ENCODE measurements at regions not wholly inside any gene's neighbourhood (a gene's known extent, or its start where the extent isn't known, plus 50 kb on each side); places are given as distances from the start of the nearest gene placed in this dataset.

- intact Hi-C loops (cut with DNase I), result no loop called here
- Histone ChIP-seq H3K4me3 (no peak overlapping the region), H3K36me3 (no peaks in the 10 kb centered on the region), H3K27me3 (no peaks in the 10 kb centered on the region), H3K9me3 (no peaks in the 10 kb centered on the region), H3K27ac (no peak overlapping the region), H3K4me1 (no peaks in the 10 kb centered on the region)
- TF ChIP-seq POLR2A (IDR thresholded peaks at IDR 0.05) (no peak), CTCF (IDR thresholded peaks at IDR 0.05) (no peak), POLR2AphosphoS5 (IDR thresholded peaks at IDR 0.05; ENCODE audit: insufficient read depth in 1 of 2, low read depth in 1 of 2) (no peak)
- no peak for DNase-seq (ENCODE audit: extremely low spot score in 2 of 2)
These were observed 195.6 kb upstream of the FLRT2 start for GRCh38 chr14:85334316-85334715.

- DNase-seq (ENCODE audit: extremely low spot score in 2 of 2), result no peak
- intact Hi-C loops (cut with DNase I), result no loop called here
These were observed 193.7 kb upstream of the FLRT2 start for GRCh38 chr14:85336257-85336656.

GRCh38 chr14:85336817-85337216 lies 193.1 kb upstream of the FLRT2 start:
- Histone ChIP-seq H3K27ac (no peak overlapping the region), H3K9me3 (no peaks in the 10 kb centered on the region), H3K27me3 (no peaks in the 10 kb centered on the region), H3K4me3 (no peak overlapping the region), H3K4me1 (no peaks in the 10 kb centered on the region), H3K36me3 (no peaks in the 10 kb centered on the region)
- intact Hi-C loops (cut with DNase I), result no loop called here
- TF ChIP-seq POLR2A (IDR thresholded peaks at IDR 0.05) (no peak), POLR2AphosphoS5 (IDR thresholded peaks at IDR 0.05; ENCODE audit: insufficient read depth in 1 of 2, low read depth in 1 of 2) (no peak), CTCF (IDR thresholded peaks at IDR 0.05) (no peak)
- no peak for DNase-seq (ENCODE audit: extremely low spot score in 2 of 2)

More at GRCh38 chr14:85336257-85336656, 193.7 kb upstream of the FLRT2 start:
- Histone ChIP-seq H3K27me3 (no peaks in the 10 kb centered on the region), H3K27ac (no peak overlapping the region), H3K36me3 (no peaks in the 10 kb centered on the region), H3K4me3 (no peak overlapping the region), H3K4me1 (no peaks in the 10 kb centered on the region), H3K9me3 (no peaks in the 10 kb centered on the region)
- TF ChIP-seq POLR2AphosphoS5 (IDR thresholded peaks at IDR 0.05; ENCODE audit: insufficient read depth in 1 of 2, low read depth in 1 of 2) (no peak), CTCF (IDR thresholded peaks at IDR 0.05) (no peak), POLR2A (IDR thresholded peaks at IDR 0.05) (no peak)

- Histone ChIP-seq H3K27ac (no peak overlapping the region), H3K27me3 (no peaks in the 10 kb centered on the region), H3K36me3 (no peaks in the 10 kb centered on the region), H3K4me3 (no peak overlapping the region), H3K4me1 (no peaks in the 10 kb centered on the region), H3K9me3 (no peaks in the 10 kb centered on the region)
- DNase-seq (ENCODE audit: extremely low spot score in 2 of 2), result no peak
- TF ChIP-seq POLR2AphosphoS5 (IDR thresholded peaks at IDR 0.05; ENCODE audit: insufficient read depth in 1 of 2, low read depth in 1 of 2), result no peak
- TF ChIP-seq CTCF (IDR thresholded peaks at IDR 0.05), result no peak
- TF ChIP-seq POLR2A (IDR thresholded peaks at IDR 0.05), result no peak
- intact Hi-C loops (cut with DNase I), result no loop called here
These were observed 191.0 kb upstream of the FLRT2 start for GRCh38 chr14:85338895-85339294.

GRCh38 chr14:85342858-85343607 lies 186.9 kb upstream of the FLRT2 start:
- Histone ChIP-seq H3K9me3 (no peaks in the 10 kb centered on the region), H3K4me1 (no peaks in the 10 kb centered on the region), H3K4me3 (no peak overlapping the region), H3K36me3 (no peaks in the 10 kb centered on the region), H3K27me3 (no peaks in the 10 kb centered on the region), H3K27ac (no peak overlapping the region)
- no peak for DNase-seq (ENCODE audit: extremely low spot score in 2 of 2)
- intact Hi-C loops (cut with DNase I), result no loop called here
- TF ChIP-seq POLR2A (IDR thresholded peaks at IDR 0.05) (no peak), CTCF (IDR thresholded peaks at IDR 0.05) (no peak), POLR2AphosphoS5 (IDR thresholded peaks at IDR 0.05; ENCODE audit: insufficient read depth in 1 of 2, low read depth in 1 of 2) (no peak)

Data from vagina (tissue), 2 donors.